H1 (cell line): ENCODE measurements at regions not wholly inside any gene's neighbourhood (a gene's known extent, or its start where the extent isn't known, plus 50 kb on each side); places are given as distances from the start of the nearest gene placed in this dataset.

Experiments used
- ATF2 ChIP-seq: IDR thresholded peaks from 2 replicates; pipeline ENCODE4 v1.6.1; 2012; ENCODE audit warnings: low read length, inconsistent platforms
- CEBPB ChIP-seq: IDR thresholded peaks from 2 replicates; pipeline ENCODE4 v1.6.1; 2012; ENCODE audit warnings: low read depth, low read length
- CHD2 ChIP-seq: IDR thresholded peaks from 2 replicates; pipeline ENCODE4 v1.6.1; 2012; ENCODE audit warnings: low read length, improper control_type of control experiment
- CREB1 ChIP-seq: IDR thresholded peaks from 2 replicates; pipeline ENCODE4 v1.6.1; 2012; ENCODE audit warnings: inconsistent platforms
- CTCF ChIP-seq, 3 experiments: IDR thresholded peaks; 1 replicate in 2 of 3; 2 replicates in 1 of 3; pipeline versions ENCODE4 v1.5.1 to v1.6.1; 2011; ENCODE audit warnings: low read length in 3 of 3, mild to moderate bottlenecking in 3 of 3, inconsistent platforms in 2 of 3, low read depth in 1 of 3, moderate library complexity in 1 of 3; ENCODE audit not compliant: insufficient read depth in 1 of 3; ENCODE audit errors: control extremely low read depth in 1 of 3
- EP300 ChIP-seq, 2 experiments: IDR thresholded peaks; 1 replicate in 1 of 2; 2 replicates in 1 of 2; pipeline ENCODE4 v1.6.1; 2011 to 2012; ENCODE audit warnings: low read depth in 2 of 2, low read length in 2 of 2, mild to moderate bottlenecking in 2 of 2, borderline replicate concordance in 1 of 2, inconsistent platforms in 1 of 2, moderate library complexity in 1 of 2
- EZH2 ChIP-seq: fragments of 200-600 bp; sonication (generic); IDR thresholded peaks from 2 replicates; pipeline ENCODE4 v1.7.1; 2012; ENCODE audit warnings: low read depth, mild to moderate bottlenecking, moderate library complexity, low read length, inconsistent platforms; ENCODE audit not compliant: severe bottlenecking
- GABPA ChIP-seq: IDR thresholded peaks from 2 replicates; pipeline ENCODE4 v1.6.1; 2011; ENCODE audit warnings: mild to moderate bottlenecking, low read length, moderate library complexity, borderline replicate concordance; ENCODE audit not compliant: insufficient read depth
- MAFK ChIP-seq: IDR thresholded peaks from 2 replicates; pipeline ENCODE4 v1.6.1; 2012; ENCODE audit warnings: low read depth, mild to moderate bottlenecking, improper control_type of control experiment, low read length
- POLR2A ChIP-seq, 2 experiments: IDR thresholded peaks; 1 replicate in 1 of 2; 2 replicates in 1 of 2; pipeline ENCODE4 v1.6.1; 2011; ENCODE audit warnings: low read depth in 2 of 2, low read length in 2 of 2, mild to moderate bottlenecking in 2 of 2; ENCODE audit errors: control extremely low read depth in 1 of 2
- POLR2AphosphoS5 ChIP-seq: IDR thresholded peaks from 2 replicates; pipeline ENCODE4 v1.6.1; 2011; ENCODE audit warnings: low read depth, low read length
- RAD21 ChIP-seq, 2 experiments: IDR thresholded peaks in 1 of 2; conservative IDR thresholded peaks in 1 of 2; 2 replicates each; pipeline ENCODE4 v1.6.1; 2011; ENCODE audit warnings: low read depth in 2 of 2, low read length in 2 of 2, improper control_type of control experiment in 1 of 2, inconsistent platforms in 1 of 2, mild to moderate bottlenecking in 1 of 2, moderate library complexity in 1 of 2
- USF2 ChIP-seq: IDR thresholded peaks from 2 replicates; pipeline ENCODE4 v1.6.1; 2011; ENCODE audit warnings: low read length, improper control_type of control experiment

DNA sequence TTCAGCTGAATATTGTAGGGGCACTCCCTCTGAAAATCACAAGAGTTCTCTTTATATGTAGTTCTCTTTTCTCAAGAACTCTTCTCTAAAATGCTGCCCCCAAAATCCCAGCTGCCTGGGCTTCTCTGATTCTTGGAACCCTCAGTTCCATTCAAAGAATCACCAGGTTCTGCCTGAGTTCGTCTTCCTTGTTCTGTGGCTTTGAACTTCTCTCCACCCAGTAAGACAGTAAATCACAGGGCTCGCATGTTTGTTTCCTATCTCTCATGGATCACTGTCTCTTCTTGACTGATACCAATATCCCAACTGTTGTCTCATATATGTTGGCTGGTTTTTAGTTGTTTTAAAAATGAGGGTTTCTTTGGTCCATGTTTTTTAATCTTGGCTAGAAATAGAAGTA is 359.5 kb upstream of the CBLB start:
- TF ChIP-seq CTCF (IDR thresholded peaks at IDR 0.05; ENCODE audit: control extremely low read depth in 1 of 3, insufficient read depth in 1 of 3, low read depth in 1 of 3, low read length in 3 of 3) (no peak), CHD2 (no peak), ATF2 (no peak), POLR2A (IDR thresholded peaks at IDR 0.05; ENCODE audit: control extremely low read depth in 1 of 2, low read depth in 2 of 2, low read length in 2 of 2) (no peak), EZH2 (no peak), CEBPB (no peak), CREB1 (no peak), EP300 (IDR thresholded peaks at IDR 0.05; ENCODE audit: borderline replicate concordance in 1 of 2, low read depth in 2 of 2, low read length in 2 of 2) (no peak), USF2 (no peak), MAFK (no peak), RAD21 (IDR thresholded peaks at IDR 0.05 in 1 of 2, conservative IDR thresholded peaks at IDR 0.05 in 1 of 2; ENCODE audit: low read depth in 2 of 2, low read length in 2 of 2) (no peak), POLR2AphosphoS5 (no peak), GABPA (no peak)
